ENCODE measurements at regions not wholly inside any gene's neighbourhood (a gene's known extent, or its start where the extent isn't known, plus 50 kb on each side); places are given as distances from the start of the nearest gene placed in this dataset.

DNA sequence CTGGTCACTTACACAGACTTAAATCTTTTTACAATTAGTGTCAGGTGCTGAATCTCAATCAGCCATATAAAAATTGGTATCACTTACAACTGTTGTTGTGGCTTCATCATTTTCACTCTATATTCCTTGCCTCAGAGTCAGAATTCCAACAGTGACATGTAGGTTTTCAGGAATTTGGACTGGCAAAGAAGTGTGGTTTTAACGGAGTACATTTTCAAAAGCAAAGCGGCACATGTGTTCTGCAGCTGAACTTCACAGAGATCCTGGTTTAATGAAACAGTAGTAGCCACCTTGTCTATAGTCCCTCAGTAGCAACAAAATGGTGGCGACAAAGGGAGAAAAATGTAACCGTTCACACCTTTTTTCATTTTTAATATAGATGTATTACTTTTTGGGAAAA lies 486.6 kb downstream of the FAT4 start:
- TF ChIP-seq, protein P1, sequence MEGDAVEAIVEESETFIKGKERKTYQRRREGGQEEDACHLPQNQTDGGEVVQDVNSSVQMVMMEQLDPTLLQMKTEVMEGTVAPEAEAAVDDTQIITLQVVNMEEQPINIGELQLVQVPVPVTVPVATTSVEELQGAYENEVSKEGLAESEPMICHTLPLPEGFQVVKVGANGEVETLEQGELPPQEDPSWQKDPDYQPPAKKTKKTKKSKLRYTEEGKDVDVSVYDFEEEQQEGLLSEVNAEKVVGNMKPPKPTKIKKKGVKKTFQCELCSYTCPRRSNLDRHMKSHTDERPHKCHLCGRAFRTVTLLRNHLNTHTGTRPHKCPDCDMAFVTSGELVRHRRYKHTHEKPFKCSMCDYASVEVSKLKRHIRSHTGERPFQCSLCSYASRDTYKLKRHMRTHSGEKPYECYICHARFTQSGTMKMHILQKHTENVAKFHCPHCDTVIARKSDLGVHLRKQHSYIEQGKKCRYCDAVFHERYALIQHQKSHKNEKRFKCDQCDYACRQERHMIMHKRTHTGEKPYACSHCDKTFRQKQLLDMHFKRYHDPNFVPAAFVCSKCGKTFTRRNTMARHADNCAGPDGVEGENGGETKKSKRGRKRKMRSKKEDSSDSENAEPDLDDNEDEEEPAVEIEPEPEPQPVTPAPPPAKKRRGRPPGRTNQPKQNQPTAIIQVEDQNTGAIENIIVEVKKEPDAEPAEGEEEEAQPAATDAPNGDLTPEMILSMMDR (IDR thresholded peaks at IDR 0.05): no peak
- ATAC-seq (ENCODE audit: low FRiP score): no peak
- no peak for DNase-seq (ENCODE audit: low spot score)

DNA sequence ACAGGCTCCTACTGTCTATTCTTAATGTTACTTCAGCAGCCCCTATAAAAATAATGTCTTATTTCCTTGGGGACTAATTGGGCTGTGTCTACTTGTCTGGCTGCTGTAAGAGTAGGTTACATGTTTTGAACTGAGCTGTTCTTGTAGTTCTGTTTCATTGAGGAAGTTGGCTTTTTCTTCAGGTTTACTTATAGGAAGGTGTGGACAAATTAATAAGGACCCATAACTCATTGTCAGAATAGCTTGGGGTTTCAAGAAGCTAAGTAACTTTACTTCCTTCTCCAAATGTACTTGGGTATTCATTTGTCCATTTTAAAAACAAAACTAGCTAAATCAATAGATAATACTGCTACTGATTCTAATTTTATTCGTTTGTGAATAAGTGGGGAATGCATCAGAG lies 487.2 kb downstream of the FAT4 start:
- DNase-seq (ENCODE audit: low spot score) (no peak), ATAC-seq (ENCODE audit: low FRiP score) (no peak)
- TF ChIP-seq, protein P1 (IDR thresholded peaks at IDR 0.05): no peak

DNA sequence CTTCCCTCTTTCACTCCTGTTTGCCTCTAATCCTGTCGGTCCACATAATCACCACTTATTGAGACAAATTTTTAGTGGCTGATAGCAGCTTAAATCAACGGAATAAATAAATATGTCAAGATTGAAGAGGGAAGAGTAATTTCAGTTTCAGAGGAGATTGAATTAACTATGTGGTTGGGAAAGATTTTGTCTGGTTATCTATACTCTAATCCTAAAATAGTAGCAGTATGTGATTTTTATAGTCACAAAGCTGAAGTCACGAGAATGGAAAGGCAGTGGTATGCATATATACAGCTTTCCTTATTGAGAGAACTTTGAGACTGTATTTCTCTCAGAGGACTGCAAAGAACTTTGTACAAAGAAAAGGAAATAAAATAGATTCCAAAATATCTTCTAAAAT lies 493.3 kb downstream of the FAT4 start:
- TF ChIP-seq, protein P1 (IDR thresholded peaks at IDR 0.05): no peak
- DNase-seq (ENCODE audit: low spot score) (no peak), ATAC-seq (ENCODE audit: low FRiP score) (no peak)

DNA sequence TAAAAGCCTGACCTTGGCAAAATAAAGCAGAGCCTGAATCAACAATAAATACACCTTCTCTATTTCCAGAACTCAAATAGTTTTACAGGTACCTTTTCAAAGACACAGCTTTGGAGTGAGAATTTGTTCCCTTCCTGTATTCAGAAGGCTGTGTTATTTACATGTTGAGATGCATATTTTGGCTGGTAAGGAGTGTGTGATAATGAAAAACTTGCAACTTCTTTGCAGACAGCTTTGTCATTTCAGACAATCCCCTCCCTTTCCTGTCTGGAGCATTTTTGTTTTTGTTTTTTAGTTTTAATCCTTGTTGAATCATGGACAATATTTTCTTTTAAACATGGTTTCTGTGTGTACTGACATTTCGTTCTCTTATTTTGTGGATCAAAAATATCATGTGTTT lies 493.8 kb downstream of the FAT4 start:
- TF ChIP-seq, protein P1 (IDR thresholded peaks at IDR 0.05): no peak
- DNase-seq (ENCODE audit: low spot score) (no peak), ATAC-seq (ENCODE audit: low FRiP score) (no peak)

DNA sequence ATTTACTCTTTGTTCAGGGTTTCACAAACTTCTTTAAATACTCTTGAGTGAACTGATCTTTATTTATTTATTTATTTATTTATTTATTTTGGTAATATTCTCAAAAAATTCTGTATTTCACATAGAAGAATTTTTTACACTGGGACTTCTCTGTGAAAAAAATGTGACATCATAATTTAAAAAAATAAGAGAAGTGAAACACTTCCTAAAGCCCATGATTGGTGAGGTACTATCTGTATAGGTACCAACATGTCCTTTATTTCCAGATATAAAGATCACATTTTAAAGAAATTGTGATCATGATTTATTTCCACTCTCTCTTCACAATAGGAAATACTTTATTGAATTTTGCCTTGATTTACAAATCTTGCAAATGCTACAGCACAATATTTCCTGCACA lies 497.1 kb downstream of the FAT4 start:
- TF ChIP-seq, protein P1 (IDR thresholded peaks at IDR 0.05): no peak
- no peak for DNase-seq (ENCODE audit: low spot score)
- no peak for ATAC-seq (ENCODE audit: low FRiP score)

DNA sequence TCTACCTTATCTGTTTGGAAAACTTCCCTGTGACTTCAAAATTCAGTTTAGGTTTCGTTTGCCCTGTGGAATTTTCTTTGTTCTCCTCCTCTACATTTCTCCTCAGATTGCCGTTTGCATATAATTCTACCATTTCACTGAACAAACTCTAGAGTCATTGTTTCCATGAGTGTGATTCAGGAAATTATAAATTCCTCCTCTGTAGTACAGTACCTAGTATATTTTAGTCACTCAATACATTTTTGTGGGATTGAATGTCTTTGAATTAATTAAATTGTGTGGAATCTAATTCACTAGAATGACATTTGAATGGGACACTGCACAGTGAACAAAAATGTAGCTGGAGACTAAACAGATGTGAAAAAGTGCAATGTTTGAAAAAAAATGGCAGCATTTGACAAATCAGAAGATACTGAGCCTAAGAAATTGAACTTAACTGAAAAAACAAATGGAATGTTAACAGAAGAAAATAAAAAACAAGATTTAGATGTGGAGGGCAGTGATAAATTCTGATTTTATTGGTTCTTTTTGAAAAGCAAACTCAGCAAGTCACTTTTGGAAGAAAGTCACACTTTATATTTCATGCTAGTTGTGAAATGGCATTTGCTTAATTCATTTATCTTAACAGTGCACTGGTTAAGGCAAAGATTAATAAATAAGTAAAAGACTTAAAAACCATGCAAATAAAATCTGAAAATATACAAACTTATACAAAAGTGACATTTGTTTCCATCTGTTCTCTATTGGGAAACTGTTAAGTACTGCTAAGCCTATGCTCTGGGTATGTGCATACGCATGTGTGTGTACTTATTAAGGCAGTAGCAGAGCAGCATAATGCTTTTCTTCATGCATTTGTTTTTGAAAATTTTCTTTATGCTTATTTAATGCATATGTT lies 512.3 kb downstream of the FAT4 start:
- ATAC-seq (ENCODE audit: low FRiP score) (no peak), DNase-seq (ENCODE audit: low spot score) (no peak)
- TF ChIP-seq, protein P1 (IDR thresholded peaks at IDR 0.05): no peak

DNA sequence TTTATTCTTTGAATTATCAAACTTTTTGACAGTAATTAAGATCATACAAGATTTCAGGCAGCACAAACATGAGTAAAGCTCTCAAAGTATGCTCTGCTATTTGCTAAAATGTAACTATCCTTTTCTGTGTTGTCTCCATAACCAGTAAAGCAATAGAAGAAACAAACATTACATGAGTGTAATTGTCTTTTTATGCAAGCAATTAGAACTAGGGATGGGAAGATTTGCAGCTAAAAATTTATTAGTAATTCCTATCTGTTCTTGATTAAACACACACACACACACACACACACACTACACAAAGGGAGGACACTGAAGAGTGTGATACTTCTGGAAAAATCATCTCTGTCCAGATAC lies 512.9 kb downstream of the FAT4 start:
- ATAC-seq (ENCODE audit: low FRiP score): no peak
- no peak for DNase-seq (ENCODE audit: low spot score)
- TF ChIP-seq, protein P1 (IDR thresholded peaks at IDR 0.05): no peak

Data from omental fat pad (tissue), 3 donors.